Liver (tissue), 7 donors: ENCODE measurements at regions not wholly inside any gene's neighbourhood (a gene's known extent, or its start where the extent isn't known, plus 50 kb on each side); places are given as distances from the start of the nearest gene placed in this dataset.

Source experiments
- DNase-seq: peaks from one replicate; pipeline ENCODE4 v3.0.0-alpha.2; 2017; ENCODE audit warnings: low spot score
- H3K27ac ChIP-seq, 2 donors: one replicate each; pipeline ENCODE4 v1.7.0; 2013; ENCODE audit warnings: inconsistent platforms in 2 of 2, low read length in 2 of 2, control low read depth in 1 of 2, low read depth in 1 of 2, mild to moderate bottlenecking in 1 of 2
- H3K27me3 ChIP-seq, 4 donors: one replicate each; pipeline versions ENCODE4 v1.6.1 to v1.7.0; 2013; ENCODE audit warnings: low read length in 3 of 4, inconsistent platforms in 1 of 4, mild to moderate bottlenecking in 1 of 4, moderate library complexity in 1 of 4; ENCODE audit not compliant: control insufficient read depth in 4 of 4, insufficient read depth in 4 of 4
- H3K36me3 ChIP-seq, 4 donors: one replicate each; pipeline versions ENCODE4 v1.6.1 to v1.7.0; 2013; ENCODE audit warnings: low read length in 3 of 4, mild to moderate bottlenecking in 3 of 4, low read depth in 1 of 4, moderate library complexity in 1 of 4; ENCODE audit not compliant: control insufficient read depth in 4 of 4, insufficient read depth in 3 of 4
- H3K4me1 ChIP-seq, 4 donors: one replicate each; pipeline versions ENCODE4 v1.6.1 to v1.7.0; 2013; ENCODE audit warnings: low read length in 3 of 4, mild to moderate bottlenecking in 3 of 4, moderate library complexity in 1 of 4; ENCODE audit not compliant: control insufficient read depth in 4 of 4, insufficient read depth in 4 of 4
- H3K4me3 ChIP-seq, 3 donors: one replicate each; pipeline versions ENCODE4 v1.6.1 to v1.7.0; 2013; ENCODE audit warnings: low read length in 3 of 3, control low read depth in 1 of 3, low read depth in 1 of 3, mild to moderate bottlenecking in 1 of 3
- H3K9ac ChIP-seq, 2 donors: one replicate each; pipeline ENCODE4 v1.7.0; 2013; ENCODE audit warnings: low read length in 2 of 2, mild to moderate bottlenecking in 2 of 2, moderate library complexity in 2 of 2, control low read depth in 1 of 2, low read depth in 1 of 2
- H3K9me3 ChIP-seq, 4 donors: one replicate each; pipeline versions ENCODE4 v1.6.1 to v1.7.0; 2013; ENCODE audit warnings: low read length in 3 of 4; ENCODE audit not compliant: control insufficient read depth in 4 of 4
- ATF3 ChIP-seq: IDR thresholded peaks from 2 replicates; pipeline ENCODE4 v1.6.1; 2016; ENCODE audit warnings: antibody characterized with exemption
- EGR1 ChIP-seq, 2 donors: IDR thresholded peaks; 2 replicates each; pipeline ENCODE4 v1.6.1; 2016 to 2018; ENCODE audit warnings: antibody characterized with exemption in 2 of 2, low read depth in 2 of 2
- FOXA1 ChIP-seq: IDR thresholded peaks from 2 replicates; pipeline ENCODE4 v1.6.1; 2016; ENCODE audit warnings: antibody characterized with exemption
- FOXA2 ChIP-seq: IDR thresholded peaks from 2 replicates; pipeline ENCODE4 v1.6.1; 2016; ENCODE audit warnings: antibody characterized with exemption
- GABPA ChIP-seq, 2 donors: IDR thresholded peaks in 1 of 2; conservative IDR thresholded peaks in 1 of 2; 2 replicates each; pipeline ENCODE4 v1.6.1; 2016; ENCODE audit warnings: antibody characterized with exemption in 2 of 2, mild to moderate bottlenecking in 1 of 2, moderate library complexity in 1 of 2
- HNF4A ChIP-seq, 2 donors: conservative IDR thresholded peaks; 2 replicates each; pipeline ENCODE4 v1.6.1; 2016; ENCODE audit warnings: antibody characterized with exemption in 2 of 2, mild to moderate bottlenecking in 2 of 2
- HNF4G ChIP-seq: IDR thresholded peaks from 2 replicates; pipeline ENCODE4 v1.6.1; 2016; ENCODE audit warnings: antibody characterized with exemption
- JUND ChIP-seq, 2 donors: IDR thresholded peaks; 2 replicates each; pipeline ENCODE4 v1.6.1; 2016; ENCODE audit warnings: antibody characterized with exemption in 2 of 2
- NR2F2 ChIP-seq: IDR thresholded peaks from 2 replicates; pipeline ENCODE4 v1.6.1; 2016; ENCODE audit warnings: antibody characterized with exemption
- RAD21 ChIP-seq, 2 donors: IDR thresholded peaks; 2 replicates each; pipeline ENCODE4 v1.6.1; 2016; ENCODE audit warnings: antibody characterized with exemption in 2 of 2, mild to moderate bottlenecking in 2 of 2
- REST ChIP-seq: IDR thresholded peaks from 2 replicates; pipeline ENCODE4 v1.6.1; 2016; ENCODE audit warnings: antibody characterized with exemption, mild to moderate bottlenecking
- RXRA ChIP-seq, 2 donors: IDR thresholded peaks; 2 replicates each; pipeline ENCODE4 v1.6.1; 2017 to 2018; ENCODE audit warnings: antibody characterized with exemption in 2 of 2, mild to moderate bottlenecking in 1 of 2
- SP1 ChIP-seq: IDR thresholded peaks from 2 replicates; pipeline ENCODE4 v1.6.1; 2018; ENCODE audit warnings: antibody characterized with exemption, mild to moderate bottlenecking
- TAF1 ChIP-seq: conservative IDR thresholded peaks from 2 replicates; pipeline ENCODE4 v1.6.1; 2016; ENCODE audit warnings: antibody characterized with exemption, mild to moderate bottlenecking
- ZBTB33 ChIP-seq: IDR thresholded peaks from 2 replicates; pipeline ENCODE4 v1.6.1; 2016; ENCODE audit warnings: antibody characterized with exemption
- WGBS: extraction: QIAGEN DNeasy Blood & Tissue Kit; methylation state at CpG from one replicate; pipeline ENCODE4 v1.1.7; 2013; 5-methylcytosine and 5-hydroxymethylcytosine counted together
- TF ChIP-seq, protein P1 (sequence below): IDR thresholded peaks from 2 replicates; pipeline ENCODE4 v1.6.1; 2016; ENCODE audit warnings: antibody characterized with exemption
- donor health status: healthy.
- donor health status: healthy.
- donor health status: healthy.
- donor health status: healthy.

- no peak overlapping the region for H3K9ac ChIP-seq
- WGBS: 58% methylated on average over 1 of the region's 1 CpG
Observed at GRCh38 chr4:64766565-64766964, 357.3 kb upstream of the TECRL start.

DNA sequence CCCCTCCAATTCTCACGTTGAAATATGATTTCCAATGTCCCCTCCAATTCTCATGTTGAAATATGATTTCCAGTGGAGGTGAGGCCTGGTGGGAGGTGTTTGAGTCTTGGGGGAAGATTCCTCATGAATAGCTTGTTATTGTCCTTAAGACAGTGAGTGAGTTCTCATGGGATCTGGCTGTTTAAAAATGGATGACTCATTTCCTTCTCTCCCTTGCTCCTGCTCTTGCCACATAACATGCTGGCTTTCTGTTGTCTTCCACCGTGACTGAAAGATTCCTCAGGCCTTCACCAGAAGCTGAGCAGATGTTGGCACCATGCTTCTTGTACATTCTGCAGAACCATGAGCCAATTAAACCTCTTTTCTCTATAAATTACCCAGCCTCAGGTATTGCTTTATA is 346.8 kb upstream of the TECRL start:
- Histone ChIP-seq H3K4me3 (no peak overlapping the region), H3K36me3 (no peaks in the 10 kb centered on the region), H3K27me3 (no peaks in the 10 kb centered on the region), H3K27ac (no peak overlapping the region), H3K4me1 (no peaks in the 10 kb centered on the region), H3K9ac (no peak overlapping the region), H3K9me3 (no peaks in the 10 kb centered on the region)
- no peak for TF ChIP-seq FOXA1
- no peak for TF ChIP-seq REST
- TF ChIP-seq FOXA2: no peak
- no peak for TF ChIP-seq JUND (IDR thresholded peaks at IDR 0.05)
- TF ChIP-seq SP1: no peak
- no peak for TF ChIP-seq HNF4G
- TF ChIP-seq HNF4A (conservative IDR thresholded peaks at IDR 0.05): no peak
- no peak for TF ChIP-seq TAF1
- TF ChIP-seq ZBTB33: no peak
- WGBS: 22% methylated on average over 2 of the region's 2 CpGs
- no peak for DNase-seq

More at GRCh38 chr4:64766565-64766964, 357.3 kb upstream of the TECRL start:
- H3K36me3 ChIP-seq: no peaks in the 10 kb centered on the region
- no peaks in the 10 kb centered on the region for H3K4me1 ChIP-seq
- no peaks in the 10 kb centered on the region for H3K9me3 ChIP-seq
- no peaks in the 10 kb centered on the region for H3K27me3 ChIP-seq
- H3K4me3 ChIP-seq: no peak overlapping the region
- no peak for DNase-seq
- no peak overlapping the region for H3K27ac ChIP-seq
- TF ChIP-seq FOXA2 (no peak), RXRA (IDR thresholded peaks at IDR 0.05) (no peak), GABPA (IDR thresholded peaks at IDR 0.05 in 1 of 2, conservative IDR thresholded peaks at IDR 0.05 in 1 of 2) (no peak)

DNA sequence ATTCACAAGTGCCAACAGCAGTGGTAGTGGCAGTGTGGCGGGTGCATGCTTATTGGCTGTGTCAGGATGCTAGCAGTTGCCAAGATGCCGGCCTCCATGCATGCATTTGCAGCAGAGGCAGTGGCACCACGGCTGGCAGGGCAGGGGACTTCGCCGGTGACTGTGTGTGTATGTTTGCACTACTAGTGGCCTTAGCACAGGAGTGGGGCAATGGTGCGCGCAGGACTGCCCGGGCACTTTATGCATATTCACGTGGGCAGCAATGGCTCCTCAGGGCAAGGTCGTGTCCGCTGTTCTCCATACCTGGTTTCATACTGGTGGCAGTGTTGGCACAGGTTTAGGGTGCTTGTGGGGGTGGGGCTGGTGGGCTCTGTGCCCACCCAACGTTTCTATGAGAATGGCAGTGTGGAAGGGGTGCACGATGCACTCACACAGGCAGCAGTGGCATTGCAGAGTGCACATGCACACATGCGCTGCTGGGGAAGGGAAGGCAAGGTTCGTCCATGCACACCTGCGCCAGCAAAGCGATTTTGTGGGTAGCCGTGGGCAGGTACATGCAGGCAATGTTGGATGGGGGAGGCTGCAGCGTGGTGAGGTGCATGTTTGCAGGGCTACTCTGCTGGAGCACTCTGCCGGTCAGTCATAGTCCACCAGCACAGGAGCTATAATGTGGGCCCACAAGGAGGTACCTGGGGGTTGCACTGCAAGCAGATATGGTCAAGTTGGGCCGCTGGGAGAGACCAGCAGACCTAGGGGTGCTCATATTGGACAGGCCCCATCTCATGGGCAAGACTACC is 338.9 kb upstream of the TECRL start:
- no peak for DNase-seq
- Histone ChIP-seq H3K4me1 (no peaks in the 10 kb centered on the region), H3K27me3 (no peaks in the 10 kb centered on the region), H3K27ac (no peak overlapping the region), H3K4me3 (no peak overlapping the region), H3K9me3 (no peaks in the 10 kb centered on the region), H3K36me3 (no peaks in the 10 kb centered on the region), H3K9ac (no peak overlapping the region)
- WGBS: 82% methylated on average over 21 of the region's 21 CpGs
- TF ChIP-seq FOXA1 (no peak), EGR1 (IDR thresholded peaks at IDR 0.05; ENCODE audit: low read depth in 2 of 2) (no peak), SP1 (no peak), HNF4A (conservative IDR thresholded peaks at IDR 0.05) (no peak), HNF4G (no peak), NR2F2 (no peak), JUND (IDR thresholded peaks at IDR 0.05) (no peak), RAD21 (IDR thresholded peaks at IDR 0.05) (no peak), REST (no peak), ATF3 (no peak)
- TF ChIP-seq, protein P1, sequence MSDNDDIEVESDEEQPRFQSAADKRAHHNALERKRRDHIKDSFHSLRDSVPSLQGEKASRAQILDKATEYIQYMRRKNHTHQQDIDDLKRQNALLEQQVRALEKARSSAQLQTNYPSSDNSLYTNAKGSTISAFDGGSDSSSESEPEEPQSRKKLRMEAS: no peak
